ENCODE measurements at regions not wholly inside any gene's neighbourhood (a gene's known extent, or its start where the extent isn't known, plus 50 kb on each side); places are given as distances from the start of the nearest gene placed in this dataset.

DNA sequence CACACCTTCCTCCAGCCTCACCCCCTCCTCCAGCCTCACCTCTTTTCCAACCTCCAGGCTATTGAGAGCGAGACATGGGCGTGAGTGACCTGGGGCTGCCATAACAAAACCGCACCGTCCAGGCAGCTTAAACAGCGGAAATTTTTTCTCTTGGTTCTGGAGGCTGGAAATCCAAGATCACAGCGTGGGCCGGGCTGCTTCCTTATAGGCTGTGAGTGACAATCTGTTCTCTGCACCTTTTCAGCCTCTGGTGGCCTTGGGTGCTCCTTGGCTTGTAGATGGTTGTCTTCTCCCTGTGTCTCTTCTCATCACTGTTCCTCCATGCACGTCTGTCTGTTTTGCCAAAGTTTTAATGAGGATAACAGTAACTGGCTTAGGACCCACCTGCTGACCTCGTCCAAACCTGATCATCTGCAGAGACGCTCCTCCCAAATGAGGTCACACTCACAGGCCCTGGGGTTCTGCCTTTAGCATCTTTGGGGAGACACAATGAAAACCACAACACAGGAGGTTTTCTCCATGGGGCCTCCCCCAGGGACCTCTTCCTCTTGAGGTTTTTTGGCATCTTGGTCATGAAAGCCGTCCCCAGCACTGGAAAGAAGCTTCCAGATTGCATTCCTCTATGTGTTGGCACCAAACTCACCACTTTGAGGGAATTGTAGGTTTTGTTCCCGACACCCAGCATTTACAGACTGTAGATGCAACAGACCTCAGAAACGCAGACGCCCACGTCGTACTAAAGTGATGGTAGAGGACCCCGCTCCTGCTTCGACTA is 878.1 kb downstream of the BRD1 start:
- TF ChIP-seq MAZ (IDR thresholded peaks at IDR 0.05; ENCODE audit: borderline replicate concordance, low read depth, low read length) (no peak), NFE2L2 (IDR thresholded peaks at IDR 0.05; ENCODE audit: low read depth, low read length) (no peak), RAD21 (IDR thresholded peaks at IDR 0.05; ENCODE audit: low read length) (no peak), FOS (IDR thresholded peaks at IDR 0.05; ENCODE audit: low read depth, low read length) (no peak), POLR2A (IDR thresholded peaks at IDR 0.05; ENCODE audit: low read depth, low read length) (no peak)
- TF ChIP-seq, protein P1, sequence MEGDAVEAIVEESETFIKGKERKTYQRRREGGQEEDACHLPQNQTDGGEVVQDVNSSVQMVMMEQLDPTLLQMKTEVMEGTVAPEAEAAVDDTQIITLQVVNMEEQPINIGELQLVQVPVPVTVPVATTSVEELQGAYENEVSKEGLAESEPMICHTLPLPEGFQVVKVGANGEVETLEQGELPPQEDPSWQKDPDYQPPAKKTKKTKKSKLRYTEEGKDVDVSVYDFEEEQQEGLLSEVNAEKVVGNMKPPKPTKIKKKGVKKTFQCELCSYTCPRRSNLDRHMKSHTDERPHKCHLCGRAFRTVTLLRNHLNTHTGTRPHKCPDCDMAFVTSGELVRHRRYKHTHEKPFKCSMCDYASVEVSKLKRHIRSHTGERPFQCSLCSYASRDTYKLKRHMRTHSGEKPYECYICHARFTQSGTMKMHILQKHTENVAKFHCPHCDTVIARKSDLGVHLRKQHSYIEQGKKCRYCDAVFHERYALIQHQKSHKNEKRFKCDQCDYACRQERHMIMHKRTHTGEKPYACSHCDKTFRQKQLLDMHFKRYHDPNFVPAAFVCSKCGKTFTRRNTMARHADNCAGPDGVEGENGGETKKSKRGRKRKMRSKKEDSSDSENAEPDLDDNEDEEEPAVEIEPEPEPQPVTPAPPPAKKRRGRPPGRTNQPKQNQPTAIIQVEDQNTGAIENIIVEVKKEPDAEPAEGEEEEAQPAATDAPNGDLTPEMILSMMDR (conservative IDR thresholded peaks at IDR 0.05; ENCODE audit: low read depth, low read length), result no peak
- Histone ChIP-seq H3K4me3 (ENCODE audit: insufficient read depth, low read depth, low read length) (no peak overlapping the region), H3K9me1 (ENCODE audit: insufficient read depth, low read length) (no peaks in the 10 kb centered on the region), H2AK9ac (replicated peaks; ENCODE audit: low read depth, low read length, poor library complexity) (no peak overlapping the region), H2AFZ (replicated peaks; ENCODE audit: low read length, poor library complexity) (no peak overlapping the region), H2BK20ac (ENCODE audit: low read depth, low read length) (no peak overlapping the region), H3K79me1 (ENCODE audit: low read depth in 1 of 2, low read length in 2 of 2) (no peaks in the 10 kb centered on the region), H3K14ac (replicated peaks; ENCODE audit: low read depth, low read length) (no peak overlapping the region), H3K9me3 (ENCODE audit: control insufficient read depth, insufficient read depth, low read length) (peaks cover 49% of the 10 kb centered on the region), H3K4ac (ENCODE audit: low read depth, low read length) (no peak overlapping the region), H2BK5ac (ENCODE audit: low read depth, low read length, poor library complexity, severe bottlenecking) (no peak overlapping the region), H2BK120ac (ENCODE audit: low read depth, low read length) (no peak overlapping the region), H3K27ac (ENCODE audit: insufficient read depth, low read length) (no peak overlapping the region), H4K8ac (ENCODE audit: low read depth in 2 of 2, low read length in 2 of 2) (no peak overlapping the region), H3K27me3 (ENCODE audit: control insufficient read depth, insufficient read depth, low read length) (no peaks in the 10 kb centered on the region), H3K4me2 (ENCODE audit: low read depth, low read length) (no peak overlapping the region), H3K23ac (ENCODE audit: low read depth, low read length) (no peak overlapping the region), H3K9ac (ENCODE audit: low read depth, low read length) (no peak overlapping the region), H3K4me1 (ENCODE audit: control insufficient read depth, insufficient read depth, low read length) (no peaks in the 10 kb centered on the region), H4K91ac (ENCODE audit: insufficient read depth, low read depth, low read length) (no peak overlapping the region), H4K20me1 (ENCODE audit: insufficient read depth, low read length) (no peaks in the 10 kb centered on the region), H4K5ac (ENCODE audit: low read depth, low read length) (no peak overlapping the region), H2BK15ac (ENCODE audit: low read depth, low read length) (no peak overlapping the region), H3K56ac (ENCODE audit: extremely low read depth, insufficient read depth, low read length) (no peak overlapping the region), H3K18ac (ENCODE audit: low read depth, low read length) (no peak overlapping the region), H3K36me3 (ENCODE audit: control insufficient read depth, insufficient read depth, low read length) (no peaks in the 10 kb centered on the region), H2AK5ac (ENCODE audit: low read depth, low read length) (no peak overlapping the region)
- POLR2A ChIA-PET (ENCODE audit: unreplicated experiment), result no interaction called here
- dilution Hi-C loops (cut with HindIII; ENCODE audit: low sequenced_read_pairs, unreplicated experiment), result no loop called here
- CTCF ChIA-PET, result no interaction called here
- ATAC-seq (ENCODE audit: low read depth) (no peak), DNase-seq (no peak)
- no TSS peak for BruUV-seq (replicated peaks)
- WGBS, 2 experiments (ENCODE audit: extremely low coverage in 2 of 2, insufficient read length in 1 of 2), result 37% methylated on average over 4 of the region's 18 CpGs; no CpG with 5 or more reads in 1 of the 2 experiments
- in situ Hi-C loops (cut with MboI; ENCODE audit: low sequenced_read_pairs), result loop anchor here (10.0 kb wide), 1 partner anchor 55 kb away; no protein-coding TSS in a partner anchor
- intact Hi-C loops (cut with micrococcal nuclease), result no loop called here

Data from IMR-90 (cell line).